ENCODE measurements at regions not wholly inside any gene's neighbourhood (a gene's known extent, or its start where the extent isn't known, plus 50 kb on each side); places are given as distances from the start of the nearest gene placed in this dataset.

- DNase-seq (ENCODE audit: low read depth): no peak
Measured at GRCh38 chr17:72409405-72410002, 288.7 kb downstream of the SOX9 start.

GRCh38 chr17:72411124-72411563 is 290.3 kb downstream of the SOX9 start:
- DNase-seq (ENCODE audit: low read depth): no peak

GRCh38 chr17:72412650-72413076 is 291.8 kb downstream of the SOX9 start:
- DNase-seq (ENCODE audit: low read depth): no peak

- no peak for DNase-seq (ENCODE audit: low read depth)
Measured at GRCh38 chr17:72413077-72414031, 292.5 kb downstream of the SOX9 start.

GRCh38 chr17:72414032-72414396 is 293.2 kb downstream of the SOX9 start:
- DNase-seq (ENCODE audit: low read depth): no peak

- no peak for DNase-seq (ENCODE audit: low read depth)
Measured at GRCh38 chr17:72414967-72415853, 294.4 kb downstream of the SOX9 start.

- no peak for DNase-seq (ENCODE audit: low read depth)
Measured at GRCh38 chr17:72416054-72416675, 295.3 kb downstream of the SOX9 start.

- DNase-seq (ENCODE audit: low read depth): no peak
Measured at GRCh38 chr17:72416905-72417304, 296.1 kb downstream of the SOX9 start.

GRCh38 chr17:72417627-72418026 is 296.8 kb downstream of the SOX9 start:
- no peak for DNase-seq (ENCODE audit: low read depth)

- DNase-seq (ENCODE audit: low read depth): no peak
Measured at GRCh38 chr17:72419866-72420774, 299.3 kb downstream of the SOX9 start.

- no peak for DNase-seq (ENCODE audit: low read depth)
Measured at GRCh38 chr17:72420775-72421127, 299.9 kb downstream of the SOX9 start.

- DNase-seq (ENCODE audit: low read depth): no peak
Measured at GRCh38 chr17:72421128-72422092, 300.6 kb downstream of the SOX9 start.

GRCh38 chr17:72422204-72422504 is 301.3 kb downstream of the SOX9 start:
- no peak for DNase-seq (ENCODE audit: low read depth)

GRCh38 chr17:72422505-72423285 is 301.9 kb downstream of the SOX9 start:
- no peak for DNase-seq (ENCODE audit: low read depth)

- DNase-seq (ENCODE audit: low read depth): no peak
Measured at GRCh38 chr17:72423286-72423589, 302.4 kb downstream of the SOX9 start.

GRCh38 chr17:72423718-72424117 is 302.9 kb downstream of the SOX9 start:
- DNase-seq (ENCODE audit: low read depth): no peak

GRCh38 chr17:72424505-72425117 is 303.8 kb downstream of the SOX9 start:
- DNase-seq (ENCODE audit: low read depth): no peak

- DNase-seq (ENCODE audit: low read depth): no peak
Measured at GRCh38 chr17:72425133-72425793, 304.4 kb downstream of the SOX9 start.

Measured in stimulated activated CD8-positive, alpha-beta memory T cell treated with anti-CD3 and anti-CD28 coated beads, Interleukin-12 subunit alpha, Interleukin-12 subunit beta, amount 100 ng/mL, for 4 hours (primary cell).